GM12864 (cell line): ENCODE measurements at regions not wholly inside any gene's neighbourhood (a gene's known extent, or its start where the extent isn't known, plus 50 kb on each side); places are given as distances from the start of the nearest gene placed in this dataset.

Experiments
- DNase-seq: peaks from one replicate; pipeline ENCODE4 v3.0.0-alpha.2; 2011; ENCODE audit warnings: low read depth
- H3K4me3 ChIP-seq: 2 replicates; pipeline ENCODE4 v1.5.1; 2011; ENCODE audit warnings: mild to moderate bottlenecking, low read depth, low read length, control low read depth
- TF ChIP-seq, protein P1 (sequence below): IDR thresholded peaks from 2 replicates; pipeline ENCODE4 v1.5.1; 2011; ENCODE audit warnings: low read depth, mild to moderate bottlenecking, moderate library complexity, low read length, control low read depth, inconsistent platforms; ENCODE audit errors: missing control alignments

GRCh38 chr10:129366450-129366849 lies 100.6 kb upstream of the MGMT start:
- no peak for DNase-seq
- TF ChIP-seq, protein P1, sequence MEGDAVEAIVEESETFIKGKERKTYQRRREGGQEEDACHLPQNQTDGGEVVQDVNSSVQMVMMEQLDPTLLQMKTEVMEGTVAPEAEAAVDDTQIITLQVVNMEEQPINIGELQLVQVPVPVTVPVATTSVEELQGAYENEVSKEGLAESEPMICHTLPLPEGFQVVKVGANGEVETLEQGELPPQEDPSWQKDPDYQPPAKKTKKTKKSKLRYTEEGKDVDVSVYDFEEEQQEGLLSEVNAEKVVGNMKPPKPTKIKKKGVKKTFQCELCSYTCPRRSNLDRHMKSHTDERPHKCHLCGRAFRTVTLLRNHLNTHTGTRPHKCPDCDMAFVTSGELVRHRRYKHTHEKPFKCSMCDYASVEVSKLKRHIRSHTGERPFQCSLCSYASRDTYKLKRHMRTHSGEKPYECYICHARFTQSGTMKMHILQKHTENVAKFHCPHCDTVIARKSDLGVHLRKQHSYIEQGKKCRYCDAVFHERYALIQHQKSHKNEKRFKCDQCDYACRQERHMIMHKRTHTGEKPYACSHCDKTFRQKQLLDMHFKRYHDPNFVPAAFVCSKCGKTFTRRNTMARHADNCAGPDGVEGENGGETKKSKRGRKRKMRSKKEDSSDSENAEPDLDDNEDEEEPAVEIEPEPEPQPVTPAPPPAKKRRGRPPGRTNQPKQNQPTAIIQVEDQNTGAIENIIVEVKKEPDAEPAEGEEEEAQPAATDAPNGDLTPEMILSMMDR, result no peak
- H3K4me3 ChIP-seq, result no peak overlapping the region

- H3K4me3 ChIP-seq, result no peak overlapping the region
- DNase-seq, result no peak
- TF ChIP-seq, protein P1, result no peak
Observed at GRCh38 chr10:129369566-129369965, 97.5 kb upstream of the MGMT start.

DNA sequence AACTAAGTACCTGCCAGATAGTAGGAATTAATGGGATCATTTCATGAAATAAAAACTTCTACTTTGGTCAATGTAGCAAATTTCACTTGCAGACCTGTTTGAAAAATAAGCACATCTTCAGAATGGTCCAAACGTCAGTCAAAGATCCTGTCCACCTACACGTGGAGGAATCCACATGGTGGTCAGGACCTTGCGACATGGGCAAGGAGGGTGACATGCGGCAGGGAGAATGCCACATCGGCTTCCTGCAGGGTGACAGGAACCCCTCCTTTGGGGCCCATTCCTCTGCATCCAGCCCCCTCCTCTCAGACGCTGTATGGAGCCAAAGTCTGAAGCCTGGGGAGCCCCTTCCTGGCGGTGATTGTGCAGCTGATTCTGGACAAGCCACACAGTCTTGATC lies 95.5 kb upstream of the MGMT start:
- TF ChIP-seq, protein P1, result no peak
- no peak overlapping the region for H3K4me3 ChIP-seq
- no peak for DNase-seq

GRCh38 chr10:129372172-129372571 lies 94.9 kb upstream of the MGMT start:
- H3K4me3 ChIP-seq, result no peak overlapping the region
- TF ChIP-seq, protein P1, result no peak
- DNase-seq, result no peak

DNA sequence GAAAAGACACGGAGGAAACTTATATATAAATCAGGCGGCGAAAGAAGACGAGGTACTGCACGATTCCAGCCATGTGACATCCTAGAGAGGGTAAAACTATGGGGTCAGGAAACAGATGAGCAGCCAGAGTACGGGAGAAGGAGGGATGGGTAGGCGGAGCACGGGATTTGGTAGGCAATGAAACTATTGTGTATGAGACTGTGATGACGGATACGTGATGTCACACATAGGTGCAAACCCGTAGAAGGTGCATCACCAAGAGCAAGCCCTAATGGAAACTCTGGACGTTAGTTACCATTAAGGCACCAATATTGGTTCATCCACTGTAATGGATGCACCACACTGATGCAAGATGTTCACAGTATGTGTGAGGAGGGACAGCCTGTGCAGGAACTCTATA lies 93.8 kb upstream of the MGMT start:
- DNase-seq, result no peak
- H3K4me3 ChIP-seq, result no peak overlapping the region
- TF ChIP-seq, protein P1, result no peak

DNA sequence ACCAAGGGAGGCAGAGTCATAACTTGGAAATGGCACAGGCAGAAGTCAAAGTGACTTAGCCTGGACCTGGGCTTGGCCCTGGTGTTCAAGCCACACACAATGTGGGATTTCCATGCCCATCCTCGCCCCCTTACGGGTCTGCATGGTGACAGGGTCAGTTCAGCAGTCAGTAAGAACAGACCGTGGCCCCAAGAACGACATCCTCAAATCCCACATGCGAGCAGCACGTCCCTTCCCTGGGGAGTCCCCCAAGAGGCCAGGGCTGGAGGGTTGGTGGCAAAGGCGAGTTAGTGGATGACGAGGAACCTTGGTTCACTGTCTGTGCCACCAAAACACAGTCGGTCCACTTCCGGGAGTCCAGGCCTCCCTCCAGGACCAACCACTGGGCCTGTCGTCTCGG lies 93.3 kb upstream of the MGMT start:
- H3K4me3 ChIP-seq, result no peak overlapping the region
- no peak for DNase-seq
- TF ChIP-seq, protein P1, result no peak

- TF ChIP-seq, protein P1, result no peak
- no peak for DNase-seq
- H3K4me3 ChIP-seq, result no peak overlapping the region
Observed at GRCh38 chr10:129375171-129375570, 91.9 kb upstream of the MGMT start.
